ENCODE measurements at regions not wholly inside any gene's neighbourhood (a gene's known extent, or its start where the extent isn't known, plus 50 kb on each side); places are given as distances from the start of the nearest gene placed in this dataset.

DNA sequence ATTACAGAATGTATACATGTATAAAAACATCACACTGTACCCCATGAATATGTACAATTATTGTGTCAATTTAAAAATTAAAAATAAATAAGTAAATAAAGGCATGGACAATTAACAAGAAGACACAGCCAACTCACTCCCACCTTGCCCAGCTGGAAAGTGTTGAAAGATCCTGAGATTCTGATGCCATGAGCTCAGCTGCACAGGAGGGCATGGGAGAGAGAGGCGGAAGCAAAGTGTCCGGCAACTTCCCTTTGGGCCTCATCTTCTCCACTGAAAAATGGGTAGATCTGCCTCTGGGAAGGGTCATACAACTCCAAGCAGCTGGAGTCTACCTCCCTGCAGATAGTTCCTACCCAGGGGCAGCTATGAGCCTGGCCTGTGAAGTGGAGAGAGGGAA lies 277.3 kb downstream of the UACA start:
- no peak for TF ChIP-seq GATA3 (IDR thresholded peaks at IDR 0.05; ENCODE audit: low read depth, low read length)
- TF ChIP-seq GATA2 (IDR thresholded peaks at IDR 0.05; ENCODE audit: low read depth, low read length), result no peak
